Activated T-cell treated with anti-CD3 and anti-CD28 coated beads for 24 hours (primary cell): ENCODE measurements at regions not wholly inside any gene's neighbourhood (a gene's known extent, or its start where the extent isn't known, plus 50 kb on each side); places are given as distances from the start of the nearest gene placed in this dataset.

Experiments used
- DNase-seq: peaks from one replicate; pipeline ENCODE4 v3.0.0-alpha.2; 2020; ENCODE audit warnings: low read depth

DNA sequence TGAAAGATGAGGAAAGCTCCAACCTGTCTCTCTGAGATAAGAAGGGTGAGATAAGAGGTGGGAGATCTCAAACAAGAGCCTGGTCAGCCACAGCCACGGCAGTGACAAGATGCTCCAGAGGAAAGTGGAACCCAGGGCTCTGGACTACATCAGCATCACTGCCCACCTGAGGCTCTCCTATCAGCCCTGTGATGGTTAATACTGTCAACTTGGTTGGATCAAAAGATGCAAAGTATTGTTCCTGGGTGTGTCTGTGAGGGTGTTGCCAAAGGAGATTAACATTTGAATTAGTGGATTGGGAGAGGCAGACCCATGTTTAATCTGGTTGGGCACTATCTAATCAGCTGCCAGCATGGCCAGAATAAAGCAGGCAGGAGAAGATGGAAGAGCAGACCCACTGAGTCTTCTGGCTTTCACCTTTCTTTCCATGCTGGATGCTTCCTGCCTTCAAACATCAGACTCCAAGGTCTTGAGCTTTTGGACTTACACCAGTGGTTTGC, 476.6 kb upstream of the NBEA start:
- no peak for DNase-seq

DNA sequence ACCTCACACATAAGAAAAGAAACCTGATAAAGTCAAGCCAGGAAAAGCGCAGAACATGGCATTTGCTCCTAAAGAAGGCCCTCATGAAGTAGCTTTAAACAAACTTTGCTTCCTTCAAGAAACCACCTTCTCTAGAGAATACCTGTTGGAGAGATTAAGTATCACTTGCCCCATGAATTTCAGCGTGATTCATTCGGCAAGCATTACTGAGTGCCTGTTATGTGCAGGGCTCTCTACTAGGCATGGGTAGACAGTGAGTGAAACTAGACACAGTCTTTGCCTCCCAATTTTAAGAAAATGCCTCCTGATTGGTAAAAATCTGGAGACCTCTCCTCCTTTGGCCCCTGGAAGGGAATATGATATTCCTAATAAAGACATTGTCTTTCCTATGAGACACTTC, 475.8 kb upstream of the NBEA start:
- DNase-seq, result no peak

DNA sequence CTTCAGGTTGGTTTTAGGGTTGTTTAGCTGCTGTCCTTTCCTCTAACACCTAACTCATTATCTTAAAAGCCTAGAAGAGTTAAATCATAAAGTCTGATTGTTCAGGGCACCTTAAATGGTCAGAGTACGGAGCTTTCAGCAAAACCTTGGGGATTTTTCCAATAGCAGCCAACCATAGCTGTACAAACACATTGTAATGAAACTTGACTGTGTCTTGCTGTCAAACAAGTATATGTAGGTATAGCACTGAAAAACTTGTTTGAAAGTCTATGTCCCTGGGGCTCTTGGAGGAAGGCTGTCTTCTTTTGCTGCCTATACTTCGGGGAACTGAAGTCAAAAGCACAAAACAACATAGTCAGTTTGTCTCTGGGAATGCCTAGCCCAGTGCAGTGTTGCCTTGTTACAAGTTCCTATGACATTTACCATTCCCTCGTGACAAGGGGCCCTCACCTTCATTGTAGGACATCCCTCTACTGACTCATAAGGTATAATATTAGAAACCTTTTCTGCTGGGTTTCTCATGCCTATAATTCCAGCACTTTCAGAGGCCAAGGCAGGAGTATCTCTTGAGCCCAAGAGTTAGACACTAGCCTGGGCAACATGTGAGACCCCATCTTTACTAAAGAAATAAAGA, 474.5 kb upstream of the NBEA start:
- no peak for DNase-seq

DNA sequence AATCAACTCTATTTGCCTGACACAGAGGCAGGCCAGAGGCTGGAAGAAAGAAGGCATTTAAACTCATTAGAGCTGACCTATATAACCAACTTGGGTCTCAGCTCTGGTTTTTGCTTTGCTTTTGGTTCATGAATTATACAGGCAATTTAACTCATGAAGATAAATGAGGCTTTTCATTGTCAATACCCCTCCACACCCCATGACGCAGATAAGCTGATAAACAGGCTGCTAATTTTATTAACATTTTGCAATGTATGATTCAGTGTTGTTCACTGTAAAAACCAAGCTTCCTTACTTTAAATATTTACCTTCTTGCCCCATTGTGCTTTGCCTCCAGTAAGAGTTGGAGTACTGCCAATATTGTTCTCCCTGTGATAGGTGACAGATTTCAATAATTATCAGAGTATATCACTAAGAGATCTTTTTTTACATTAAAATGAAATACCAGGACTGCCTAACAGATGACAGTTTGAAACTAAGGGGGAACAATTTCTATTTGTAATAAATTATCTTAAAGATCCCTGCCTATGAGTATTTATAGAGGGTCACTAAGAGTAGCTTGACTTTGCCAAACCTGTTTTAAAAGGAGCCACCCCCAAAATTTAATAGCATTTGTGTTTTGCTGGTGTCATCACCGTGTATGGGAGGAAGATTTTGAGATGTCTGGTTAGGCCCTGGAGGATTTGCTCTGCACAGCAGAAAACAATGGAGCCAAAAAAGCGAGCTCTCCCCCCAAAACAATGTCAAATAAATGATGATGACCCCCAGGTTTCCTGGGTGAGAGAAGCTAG, 472.7 kb upstream of the NBEA start:
- DNase-seq, result no peak

GRCh38 chr13:34474187-34474868, 467.7 kb upstream of the NBEA start:
- no peak for DNase-seq

- no peak for DNase-seq
These were observed 463.7 kb upstream of the NBEA start for GRCh38 chr13:34478376-34478775.

GRCh38 chr13:34502011-34502410, 440.1 kb upstream of the NBEA start:
- DNase-seq, result no peak

DNA sequence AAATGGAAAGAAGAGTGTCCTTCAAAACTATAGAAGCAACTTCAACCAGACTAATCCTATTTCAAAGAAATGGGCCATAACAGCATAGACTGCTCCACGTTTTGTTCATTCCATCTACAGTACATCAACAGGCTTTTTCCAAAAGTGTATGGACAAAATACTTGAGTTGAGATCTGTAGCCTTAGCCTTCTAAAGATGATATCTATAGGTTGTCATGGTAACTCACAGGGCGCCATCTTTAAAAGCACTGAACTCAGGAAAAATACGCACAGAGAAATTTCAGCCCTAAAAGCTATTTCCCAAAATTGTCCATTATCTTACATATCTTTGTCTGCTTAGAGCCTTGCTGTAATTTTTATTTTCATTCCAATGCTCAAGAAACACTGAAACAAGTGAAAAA, 439.4 kb upstream of the NBEA start:
- DNase-seq, result no peak

GRCh38 chr13:34506796-34507195, 435.3 kb upstream of the NBEA start:
- DNase-seq, result no peak

DNA sequence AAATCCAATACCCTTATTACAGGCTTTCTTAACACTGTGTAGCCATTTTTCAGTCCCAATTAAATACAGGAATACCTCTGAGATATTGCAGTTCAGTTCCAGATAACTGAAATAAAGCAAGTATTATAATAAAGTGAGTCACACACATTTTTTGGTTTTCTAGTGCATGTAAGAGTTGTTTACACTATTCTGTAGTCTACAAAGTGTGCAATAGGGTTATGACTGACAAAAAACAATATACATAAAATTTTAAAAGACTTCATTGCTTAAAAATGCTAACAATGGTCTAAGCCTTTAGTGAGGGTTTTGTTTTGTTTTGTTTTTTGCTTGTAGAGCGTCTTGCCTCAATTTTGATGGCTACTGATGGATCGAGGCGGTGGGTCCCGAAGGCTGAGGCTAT, 434.4 kb upstream of the NBEA start:
- DNase-seq, result no peak

GRCh38 chr13:34512817-34513216, 429.3 kb upstream of the NBEA start:
- DNase-seq, result no peak

DNA sequence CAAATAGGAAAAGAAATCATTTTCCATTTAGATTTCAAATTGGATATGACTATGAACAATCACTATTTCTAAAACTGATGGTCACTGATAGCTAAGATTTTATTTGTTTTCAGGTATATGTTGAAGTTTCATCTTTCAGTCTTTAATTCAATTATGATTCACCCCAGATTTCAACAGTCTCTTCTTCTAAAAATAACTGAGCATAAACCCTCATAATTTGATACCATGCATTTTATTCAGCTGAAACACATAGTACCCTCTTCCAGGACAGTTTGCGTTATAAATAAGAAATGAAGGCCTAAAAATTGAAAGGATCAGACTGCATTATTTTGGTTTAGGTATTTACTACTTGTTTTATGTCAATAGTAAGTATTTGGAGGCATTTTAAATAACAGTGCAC, 428.5 kb upstream of the NBEA start:
- no peak for DNase-seq

- no peak for DNase-seq
These were observed 426.9 kb upstream of the NBEA start for GRCh38 chr13:34515201-34515600.

DNA sequence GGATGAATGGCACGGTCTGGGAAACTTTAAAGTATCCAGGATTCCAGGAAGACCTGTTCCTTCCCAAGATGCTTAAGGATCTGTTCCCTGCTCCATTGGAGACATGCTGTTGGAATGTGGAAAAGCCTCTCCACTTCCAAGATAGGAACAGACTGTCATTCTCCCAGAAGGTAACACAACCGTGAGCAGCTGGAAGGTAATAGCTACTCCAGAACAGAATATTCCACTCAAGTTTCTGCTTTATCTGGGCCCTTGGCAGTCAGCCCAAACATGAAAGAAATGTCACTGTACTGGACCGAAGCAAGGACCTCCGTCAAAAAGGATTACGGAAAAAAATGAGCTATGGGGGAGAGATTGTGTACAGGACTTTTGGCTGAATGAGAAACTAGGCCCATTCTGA, 420.9 kb upstream of the NBEA start:
- DNase-seq, result no peak

GRCh38 chr13:34522808-34523207, 419.3 kb upstream of the NBEA start:
- DNase-seq, result no peak

GRCh38 chr13:34523406-34523805, 418.7 kb upstream of the NBEA start:
- DNase-seq, result no peak

- DNase-seq, result no peak
These were observed 408.1 kb upstream of the NBEA start for GRCh38 chr13:34533941-34534340.

DNA sequence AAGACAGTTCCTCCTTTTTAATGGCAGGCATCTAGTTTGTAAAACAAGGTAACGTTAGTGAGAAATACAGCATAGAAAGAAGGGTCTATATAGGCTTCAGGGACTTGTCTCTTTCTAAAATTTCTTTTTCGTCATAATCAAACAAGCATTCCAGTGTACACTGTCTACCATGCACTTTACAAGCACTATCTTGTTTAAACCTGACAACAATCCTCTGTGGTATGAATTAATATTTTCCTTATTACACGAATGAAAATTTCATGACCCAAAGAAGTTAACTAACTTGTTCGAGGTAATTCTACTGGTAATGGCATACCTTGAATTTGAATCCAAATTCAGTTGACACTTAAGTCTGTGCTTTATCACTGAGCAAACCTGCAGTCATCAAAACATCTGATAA, 399.7 kb upstream of the NBEA start:
- no peak for DNase-seq

DNA sequence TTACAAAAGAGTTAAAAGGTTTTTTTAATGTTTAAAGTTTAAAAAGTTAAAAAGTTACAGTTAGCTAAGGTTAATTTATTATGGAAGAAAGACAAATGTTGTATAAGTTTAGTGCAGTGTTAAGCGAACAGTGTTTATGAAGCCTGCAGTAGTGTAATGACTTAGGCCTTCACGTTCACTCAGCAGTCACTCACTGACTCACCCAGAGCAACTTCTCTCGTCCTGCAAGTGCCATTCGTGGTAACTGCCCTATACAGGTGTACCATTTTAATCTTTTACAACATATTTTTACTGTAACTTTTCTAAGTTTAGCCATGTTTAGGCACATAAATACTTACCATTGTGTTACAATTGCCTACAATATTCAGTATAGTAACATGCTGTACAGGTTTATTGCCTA, 398.2 kb upstream of the NBEA start:
- no peak for DNase-seq

- no peak for DNase-seq
These were observed 396.6 kb upstream of the NBEA start for GRCh38 chr13:34545461-34545860.

DNA sequence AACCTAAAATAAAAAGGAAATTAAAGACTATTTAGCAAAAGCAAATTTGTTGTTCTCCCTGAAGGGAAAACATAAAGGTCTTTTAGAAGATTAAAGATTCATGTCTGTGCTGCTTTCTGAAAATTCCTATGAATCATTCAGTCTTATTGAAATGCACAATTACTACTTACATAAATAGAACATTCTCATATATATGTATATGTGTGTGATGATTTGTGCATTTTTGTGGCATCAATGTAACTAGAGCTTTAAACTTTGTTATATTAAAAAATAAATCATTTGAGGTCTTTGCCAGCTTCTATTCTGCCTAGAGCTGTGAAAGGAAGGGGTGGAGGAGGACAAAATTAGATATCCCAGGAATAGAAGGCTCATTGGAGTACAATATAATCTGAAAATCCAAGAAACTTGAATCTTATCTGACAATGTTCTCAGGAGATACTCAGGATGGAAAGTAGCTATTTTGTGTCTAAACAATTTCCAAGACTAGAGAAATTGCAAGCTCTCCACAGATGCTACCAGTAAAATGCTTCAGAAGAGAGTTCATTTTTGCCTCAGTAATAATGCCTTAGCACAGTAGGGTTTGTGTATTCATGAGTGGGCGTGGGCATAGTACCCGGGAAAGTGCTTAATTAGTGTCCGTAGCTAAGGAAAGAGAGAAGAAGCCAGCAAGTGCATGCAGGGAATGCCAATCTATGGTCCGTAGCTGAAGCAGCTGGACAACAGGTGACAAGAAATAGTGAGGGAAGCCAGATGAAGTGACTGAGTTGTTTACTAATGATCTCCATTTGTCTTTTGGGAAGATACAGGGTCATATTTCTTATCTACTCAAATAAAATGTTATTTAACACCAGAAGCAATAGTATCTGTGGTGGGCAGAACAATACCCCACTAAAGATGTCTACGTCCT, 395.5 kb upstream of the NBEA start:
- DNase-seq, result no peak

DNA sequence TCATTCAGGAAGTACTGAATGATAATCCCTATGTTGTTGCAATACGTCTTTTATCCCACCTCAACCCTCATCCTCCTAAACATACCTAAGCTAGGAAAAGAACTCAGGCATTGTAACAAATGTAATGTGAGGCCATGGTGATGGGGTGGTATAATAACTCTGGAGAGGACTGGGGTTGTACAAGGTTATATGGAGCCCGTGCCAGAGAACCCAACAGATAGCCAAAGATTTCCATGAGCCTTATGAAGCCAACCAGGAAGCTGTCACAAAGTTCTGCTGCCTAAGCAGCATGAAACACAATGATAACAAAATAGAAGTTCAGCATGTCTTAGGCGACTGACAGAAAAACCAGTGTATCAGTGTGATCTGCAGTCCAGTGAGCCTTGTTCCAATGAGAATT, 394.1 kb upstream of the NBEA start:
- DNase-seq, result no peak
